Lower leg skin (tissue), 3 donors: ENCODE measurements at regions not wholly inside any gene's neighbourhood (a gene's known extent, or its start where the extent isn't known, plus 50 kb on each side); places are given as distances from the start of the nearest gene placed in this dataset.

ENCODE experiments used
- POLR2A ChIP-seq, 2 donors: fragments of 450-650 bp; IDR thresholded peaks; one replicate each; pipeline ENCODE4 v1.6.1; 2016 to 2017; ENCODE audit warnings: antibody characterized with exemption in 2 of 2, mild to moderate bottlenecking in 1 of 2, moderate library complexity in 1 of 2
- TF ChIP-seq, protein P1 (sequence below), 3 donors: fragments of 450-650 bp; IDR thresholded peaks; one replicate each; pipeline ENCODE4 v1.5.1; 2016; ENCODE audit warnings: antibody characterized with exemption in 3 of 3, mild to moderate bottlenecking in 3 of 3, moderate library complexity in 2 of 3

DNA sequence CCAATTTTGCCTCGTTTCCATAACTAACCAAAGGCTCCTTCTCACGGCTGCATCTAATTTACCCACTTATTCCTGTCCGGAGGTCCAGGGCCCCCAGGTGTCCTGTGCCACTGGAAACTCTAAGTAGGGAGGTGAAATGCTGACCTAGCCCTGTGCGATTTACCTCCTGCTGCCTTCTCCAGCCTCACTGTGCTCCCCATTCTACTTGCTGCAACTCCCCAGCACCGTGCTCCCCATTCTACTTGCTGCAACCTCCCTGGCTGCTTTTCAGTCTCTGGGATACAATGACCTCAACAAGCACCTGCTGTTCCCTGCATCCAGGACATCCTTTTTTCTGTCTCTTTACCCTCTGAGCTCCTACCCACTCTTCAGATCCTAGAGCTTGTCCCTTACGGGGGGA is 254.7 kb upstream of the PROK2 start:
- TF ChIP-seq, protein P1, sequence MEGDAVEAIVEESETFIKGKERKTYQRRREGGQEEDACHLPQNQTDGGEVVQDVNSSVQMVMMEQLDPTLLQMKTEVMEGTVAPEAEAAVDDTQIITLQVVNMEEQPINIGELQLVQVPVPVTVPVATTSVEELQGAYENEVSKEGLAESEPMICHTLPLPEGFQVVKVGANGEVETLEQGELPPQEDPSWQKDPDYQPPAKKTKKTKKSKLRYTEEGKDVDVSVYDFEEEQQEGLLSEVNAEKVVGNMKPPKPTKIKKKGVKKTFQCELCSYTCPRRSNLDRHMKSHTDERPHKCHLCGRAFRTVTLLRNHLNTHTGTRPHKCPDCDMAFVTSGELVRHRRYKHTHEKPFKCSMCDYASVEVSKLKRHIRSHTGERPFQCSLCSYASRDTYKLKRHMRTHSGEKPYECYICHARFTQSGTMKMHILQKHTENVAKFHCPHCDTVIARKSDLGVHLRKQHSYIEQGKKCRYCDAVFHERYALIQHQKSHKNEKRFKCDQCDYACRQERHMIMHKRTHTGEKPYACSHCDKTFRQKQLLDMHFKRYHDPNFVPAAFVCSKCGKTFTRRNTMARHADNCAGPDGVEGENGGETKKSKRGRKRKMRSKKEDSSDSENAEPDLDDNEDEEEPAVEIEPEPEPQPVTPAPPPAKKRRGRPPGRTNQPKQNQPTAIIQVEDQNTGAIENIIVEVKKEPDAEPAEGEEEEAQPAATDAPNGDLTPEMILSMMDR (IDR thresholded peaks at IDR 0.05) = no peak
- no peak for TF ChIP-seq POLR2A (IDR thresholded peaks at IDR 0.05)
